Breast epithelium (tissue), 4 donors: ENCODE measurements at regions not wholly inside any gene's neighbourhood (a gene's known extent, or its start where the extent isn't known, plus 50 kb on each side); places are given as distances from the start of the nearest gene placed in this dataset.

Experiments
- DNase-seq, 2 donors: peaks; one replicate each; pipeline ENCODE4 v3.0.0-alpha.2; 2019; ENCODE audit warnings: low spot score in 2 of 2
- H3K27ac ChIP-seq, 2 donors: fragments of 200-600 bp; sonication (generic) in 1 of 2; one replicate each; pipeline ENCODE4 v1.5.1; 2016 to 2019; ENCODE audit warnings: mild to moderate bottlenecking in 1 of 2
- H3K27me3 ChIP-seq, 2 donors: fragments of 200-600 bp; sonication (generic) in 1 of 2; one replicate each; pipeline versions ENCODE4 v1.5.1 to v1.6.0; 2017 to 2019; ENCODE audit warnings: control low read depth in 1 of 2, mild to moderate bottlenecking in 1 of 2
- H3K36me3 ChIP-seq: fragments of 200-600 bp; one replicate; pipeline ENCODE4 v1.5.1; 2019
- H3K4me1 ChIP-seq, 2 donors: fragments of 200-600 bp; sonication (generic); one replicate each; pipeline ENCODE4 v1.5.1; 2016 to 2019; ENCODE audit warnings: control low read depth in 1 of 2
- H3K4me3 ChIP-seq, 3 donors: fragments of 200-600 bp; sonication (generic); 1 replicate in 2 of 3; 2 replicates in 1 of 3; pipeline ENCODE4 v1.5.1; 2016 to 2019; ENCODE audit warnings: mild to moderate bottlenecking in 3 of 3, moderate library complexity in 2 of 3
- H3K9me3 ChIP-seq, 2 donors: fragments of 200-600 bp; sonication (generic) in 1 of 2; one replicate each; pipeline ENCODE4 v1.5.1; 2016 to 2019; ENCODE audit warnings: control low read depth in 1 of 2
- POLR2A ChIP-seq: fragments of 450-650 bp; IDR thresholded peaks from one replicate; pipeline ENCODE4 v1.6.1; 2016; ENCODE audit warnings: antibody characterized with exemption, mild to moderate bottlenecking, moderate library complexity
- POLR2AphosphoS5 ChIP-seq, 3 donors: sonication (generic); formaldehyde crosslinking; IDR thresholded peaks; one replicate each; pipeline ENCODE4 v1.6.1; 2017; ENCODE audit warnings: antibody characterized with exemption in 3 of 3
- intact Hi-C: fragments of 100-400 bp; cut with DNase I; formaldehyde crosslinking; loops from one replicate; pipeline ENCODE4 v1.15.1; 2023; ENCODE audit warnings: low total_unique reads
- TF ChIP-seq, protein P1 (sequence below), 3 donors: fragments of 450-650 bp; IDR thresholded peaks; one replicate each; pipeline ENCODE4 v1.5.1; 2016 to 2017; ENCODE audit warnings: antibody characterized with exemption in 3 of 3, mild to moderate bottlenecking in 3 of 3, moderate library complexity in 3 of 3

DNA sequence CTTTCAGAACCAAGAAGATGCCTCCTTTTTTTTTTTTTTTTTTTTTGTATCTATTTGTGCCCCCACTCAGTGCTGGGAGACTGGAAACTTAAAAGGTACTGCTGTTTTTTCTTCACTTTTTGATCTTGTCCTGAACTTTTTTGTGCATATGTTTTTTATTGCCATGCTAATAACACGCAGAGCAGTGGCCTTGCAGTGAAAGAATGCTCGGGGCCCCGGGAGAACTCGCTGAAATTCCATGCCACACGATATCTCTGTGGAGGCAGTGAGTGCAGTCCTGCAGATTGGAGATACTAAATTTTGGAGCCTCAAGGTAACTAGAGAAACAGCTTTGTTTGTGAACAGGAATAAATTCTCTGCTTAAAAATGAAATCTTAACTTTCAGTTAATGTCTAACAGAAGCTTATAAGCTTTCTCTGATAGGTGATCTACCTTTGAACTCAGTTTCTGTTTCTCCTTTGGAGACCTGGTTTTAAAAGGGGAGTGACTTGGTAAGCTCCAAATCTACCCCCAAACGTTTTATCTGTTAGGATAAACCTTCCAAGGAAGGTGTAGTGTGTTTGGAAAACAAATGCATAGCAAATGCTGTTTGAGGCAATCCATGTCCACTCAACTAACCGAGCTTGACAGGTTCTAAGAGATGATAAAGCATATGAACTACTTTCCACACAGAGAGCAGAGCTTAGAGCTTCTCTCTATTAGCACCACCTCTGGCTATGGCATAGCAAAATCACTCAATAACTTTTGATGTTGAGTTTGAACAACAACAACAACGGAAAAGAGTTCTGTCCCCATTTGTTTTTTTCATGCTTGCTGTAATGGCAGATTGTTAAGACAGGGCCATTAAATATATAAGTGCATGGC is 113.7 kb upstream of the PLXNA2 start:
- intact Hi-C loops, result no loop called here
- H3K36me3 ChIP-seq, result no peaks in the 10 kb centered on the region

GRCh38 chr1:208358651-208359050 is 114.5 kb upstream of the PLXNA2 start:
- H3K9me3 ChIP-seq, result no peaks in the 10 kb centered on the region
- no peak overlapping the region for H3K27ac ChIP-seq
- no peaks in the 10 kb centered on the region for H3K4me1 ChIP-seq
- intact Hi-C loops, result no loop called here
- TF ChIP-seq, protein P1, sequence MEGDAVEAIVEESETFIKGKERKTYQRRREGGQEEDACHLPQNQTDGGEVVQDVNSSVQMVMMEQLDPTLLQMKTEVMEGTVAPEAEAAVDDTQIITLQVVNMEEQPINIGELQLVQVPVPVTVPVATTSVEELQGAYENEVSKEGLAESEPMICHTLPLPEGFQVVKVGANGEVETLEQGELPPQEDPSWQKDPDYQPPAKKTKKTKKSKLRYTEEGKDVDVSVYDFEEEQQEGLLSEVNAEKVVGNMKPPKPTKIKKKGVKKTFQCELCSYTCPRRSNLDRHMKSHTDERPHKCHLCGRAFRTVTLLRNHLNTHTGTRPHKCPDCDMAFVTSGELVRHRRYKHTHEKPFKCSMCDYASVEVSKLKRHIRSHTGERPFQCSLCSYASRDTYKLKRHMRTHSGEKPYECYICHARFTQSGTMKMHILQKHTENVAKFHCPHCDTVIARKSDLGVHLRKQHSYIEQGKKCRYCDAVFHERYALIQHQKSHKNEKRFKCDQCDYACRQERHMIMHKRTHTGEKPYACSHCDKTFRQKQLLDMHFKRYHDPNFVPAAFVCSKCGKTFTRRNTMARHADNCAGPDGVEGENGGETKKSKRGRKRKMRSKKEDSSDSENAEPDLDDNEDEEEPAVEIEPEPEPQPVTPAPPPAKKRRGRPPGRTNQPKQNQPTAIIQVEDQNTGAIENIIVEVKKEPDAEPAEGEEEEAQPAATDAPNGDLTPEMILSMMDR (IDR thresholded peaks at IDR 0.05), result no peak
- TF ChIP-seq POLR2A (no peak), POLR2AphosphoS5 (IDR thresholded peaks at IDR 0.05) (no peak)
- H3K4me3 ChIP-seq, result no peak overlapping the region
- no peaks in the 10 kb centered on the region for H3K27me3 ChIP-seq
- H3K36me3 ChIP-seq, result no peaks in the 10 kb centered on the region
- DNase-seq, result no peak

More for the DNA sequence above, 113.7 kb upstream of the PLXNA2 start:
- no peak overlapping the region for H3K27ac ChIP-seq
- no peak for DNase-seq
- no peak overlapping the region for H3K4me3 ChIP-seq
- H3K9me3 ChIP-seq, result no peaks in the 10 kb centered on the region
- TF ChIP-seq, protein P1 (IDR thresholded peaks at IDR 0.05), result no peak
- no peak for TF ChIP-seq POLR2AphosphoS5 (IDR thresholded peaks at IDR 0.05)
- no peak for TF ChIP-seq POLR2A
- H3K27me3 ChIP-seq, result no peaks in the 10 kb centered on the region
- no peaks in the 10 kb centered on the region for H3K4me1 ChIP-seq

DNA sequence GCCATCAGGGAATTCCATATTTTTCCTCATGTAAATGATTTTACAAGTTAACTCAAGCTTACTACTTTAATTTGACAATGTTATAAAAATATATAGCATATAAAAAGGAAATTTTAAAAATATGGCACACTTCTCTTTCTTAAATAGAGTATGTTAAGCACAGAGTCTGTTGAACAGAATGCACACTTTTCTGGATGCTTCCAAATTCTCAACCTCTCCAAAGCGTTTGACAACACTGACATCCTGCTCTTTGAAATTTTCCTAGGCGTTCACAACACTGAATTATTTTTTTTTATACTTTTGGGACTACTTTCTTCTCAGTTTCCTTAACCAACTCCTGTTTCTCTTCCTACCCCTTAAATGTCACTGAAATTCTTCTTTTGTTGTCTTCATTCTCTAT is 117.8 kb upstream of the PLXNA2 start:
- Histone ChIP-seq H3K27ac (no peak overlapping the region), H3K4me1 (no peaks in the 10 kb centered on the region), H3K27me3 (no peaks in the 10 kb centered on the region), H3K36me3 (no peaks in the 10 kb centered on the region), H3K9me3 (no peaks in the 10 kb centered on the region), H3K4me3 (no peak overlapping the region)
- TF ChIP-seq POLR2A (no peak), POLR2AphosphoS5 (IDR thresholded peaks at IDR 0.05) (no peak)
- TF ChIP-seq, protein P1 (IDR thresholded peaks at IDR 0.05), result no peak
- DNase-seq, result no peak
- intact Hi-C loops, result no loop called here

DNA sequence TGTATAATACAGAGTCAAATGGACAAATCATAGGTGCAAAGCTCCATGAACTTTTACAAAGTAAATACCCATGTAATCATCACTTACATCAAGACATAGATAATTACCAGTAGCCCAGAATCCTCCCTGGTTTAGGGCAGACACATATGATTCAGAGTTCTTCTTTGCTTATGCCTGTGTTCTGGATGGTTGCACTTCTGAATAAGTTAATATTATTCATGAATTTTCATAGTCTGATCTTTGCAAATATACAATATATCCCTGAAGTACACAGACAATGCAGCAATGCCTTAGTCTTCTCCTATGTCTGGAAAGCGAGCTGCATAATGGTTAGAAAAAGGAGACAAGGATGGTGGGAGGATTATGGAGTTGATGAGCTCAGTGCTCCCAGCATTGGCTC is 122.4 kb upstream of the PLXNA2 start:
- Histone ChIP-seq H3K9me3 (no peaks in the 10 kb centered on the region), H3K27ac (no peak overlapping the region), H3K27me3 (no peaks in the 10 kb centered on the region), H3K4me3 (no peak overlapping the region), H3K4me1 (no peaks in the 10 kb centered on the region), H3K36me3 (no peaks in the 10 kb centered on the region)
- TF ChIP-seq POLR2AphosphoS5 (IDR thresholded peaks at IDR 0.05) (no peak), POLR2A (no peak)
- TF ChIP-seq, protein P1 (IDR thresholded peaks at IDR 0.05), result no peak
- DNase-seq, result no peak
- intact Hi-C loops, result no loop called here

DNA sequence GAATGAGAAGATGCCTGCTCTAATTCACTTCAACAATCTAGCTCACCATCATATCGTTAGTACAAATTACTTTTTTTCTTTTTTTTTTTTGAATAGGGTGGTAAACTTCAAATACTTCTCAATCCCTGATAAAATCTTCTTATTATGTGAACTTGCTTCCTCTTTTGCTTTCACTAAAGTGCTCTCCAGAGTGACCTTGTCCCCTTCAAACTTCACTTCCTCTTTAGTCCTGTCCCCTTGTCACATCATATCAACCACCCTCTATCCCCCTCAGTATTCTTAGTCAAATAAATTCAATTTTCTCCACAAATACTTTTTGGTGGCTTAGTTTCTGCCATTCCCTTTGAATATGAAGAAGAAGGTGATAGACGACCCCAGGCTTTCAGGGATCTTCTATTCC is 124.9 kb upstream of the PLXNA2 start:
- no peaks in the 10 kb centered on the region for H3K9me3 ChIP-seq
- intact Hi-C loops, result no loop called here
- no peaks in the 10 kb centered on the region for H3K27me3 ChIP-seq
- no peak overlapping the region for H3K4me3 ChIP-seq
- TF ChIP-seq, protein P1 (IDR thresholded peaks at IDR 0.05), result no peak
- no peak for TF ChIP-seq POLR2A
- no peak for TF ChIP-seq POLR2AphosphoS5 (IDR thresholded peaks at IDR 0.05)
- no peaks in the 10 kb centered on the region for H3K4me1 ChIP-seq
- H3K36me3 ChIP-seq, result no peaks in the 10 kb centered on the region
- no peak overlapping the region for H3K27ac ChIP-seq
- DNase-seq, result no peak
